NCI-H128 (cell line): ENCODE measurements at regions not wholly inside any gene's neighbourhood (a gene's known extent, or its start where the extent isn't known, plus 50 kb on each side); places are given as distances from the start of the nearest gene placed in this dataset.
"Not testable (repeated sequence)": the region's sequence is repeated elsewhere in the genome, so short reads cannot be mapped to it uniquely, and the experiment has no call there.

Experiments
- DNase-seq: peaks from one replicate; lab custom pipeline; 2025; ENCODE audit not compliant: unreplicated experiment; lab: John Stamatoyannopoulos, UW

- not testable (repeated sequence) for DNase-seq
Measured at GRCh38 chr16:29284159-29284558, 122.4 kb downstream of the NPIPB11 start.

GRCh38 chr16:29278097-29278871 is 128.2 kb downstream of the NPIPB11 start:
- DNase-seq = not testable (repeated sequence)

GRCh38 chr16:29276446-29276845 is 130.1 kb downstream of the NPIPB11 start:
- DNase-seq = not testable (repeated sequence)

- DNase-seq = not testable (repeated sequence)
Measured at GRCh38 chr16:29274055-29275035, 132.2 kb downstream of the NPIPB11 start.

GRCh38 chr16:29273298-29274054 is 133.0 kb downstream of the NPIPB11 start:
- not testable (repeated sequence) for DNase-seq

GRCh38 chr16:29271721-29272675 is 134.5 kb downstream of the NPIPB11 start:
- DNase-seq = not testable (repeated sequence)

- not testable (repeated sequence) for DNase-seq
Measured at GRCh38 chr16:29270923-29271322, 135.6 kb downstream of the NPIPB11 start.

- not testable (repeated sequence) for DNase-seq
Measured at GRCh38 chr16:29270033-29270432, 136.5 kb downstream of the NPIPB11 start.

- DNase-seq = not testable (repeated sequence)
Measured at GRCh38 chr16:29269192-29269811, 137.2 kb downstream of the NPIPB11 start.

GRCh38 chr16:29268785-29269191 is 137.7 kb downstream of the NPIPB11 start:
- DNase-seq = not testable (repeated sequence)

- not testable (repeated sequence) for DNase-seq
Measured at GRCh38 chr16:29268348-29268747, 138.2 kb downstream of the NPIPB11 start.

GRCh38 chr16:29267891-29268290 is 138.6 kb downstream of the NPIPB11 start:
- DNase-seq = not testable (repeated sequence)

GRCh38 chr16:29267055-29267619 is 139.4 kb downstream of the NPIPB11 start:
- DNase-seq = not testable (repeated sequence)

GRCh38 chr16:29266612-29267011 is 139.9 kb downstream of the NPIPB11 start:
- not testable (repeated sequence) for DNase-seq

- not testable (repeated sequence) for DNase-seq
Measured at GRCh38 chr16:29265255-29265853, 141.2 kb downstream of the NPIPB11 start.

- not testable (repeated sequence) for DNase-seq
Measured at GRCh38 chr16:29264080-29264837, 142.3 kb downstream of the NPIPB11 start.

GRCh38 chr16:29262725-29263124 is 143.8 kb downstream of the NPIPB11 start:
- DNase-seq = not testable (repeated sequence)
